Right atrium auricular region (tissue), 2 donors: ENCODE measurements at regions not wholly inside any gene's neighbourhood (a gene's known extent, or its start where the extent isn't known, plus 50 kb on each side); places are given as distances from the start of the nearest gene placed in this dataset.

Experiments
- DNase-seq: peaks from one replicate; pipeline ENCODE4 v3.0.0-alpha.2; 2019; ENCODE audit warnings: low spot score
- H3K27ac ChIP-seq, 2 donors: fragments of 200-600 bp; sonication (generic); 1 replicate in 1 of 2; 2 replicates in 1 of 2; pipeline ENCODE4 v1.5.1; 2016 to 2019
- H3K27me3 ChIP-seq, 2 donors: fragments of 200-600 bp; sonication (generic); one replicate each; pipeline versions ENCODE4 v1.5.1 to v1.6.0; 2017 to 2019
- H3K36me3 ChIP-seq: fragments of 200-600 bp; sonication (generic); one replicate; pipeline ENCODE4 v1.5.1; 2016
- H3K4me1 ChIP-seq, 2 donors: fragments of 200-600 bp; sonication (generic); one replicate each; pipeline versions ENCODE4 v1.5.1 to v1.6.0; 2017 to 2019
- H3K4me3 ChIP-seq, 2 donors: fragments of 200-600 bp; sonication (generic); 1 replicate in 1 of 2; 2 replicates in 1 of 2; pipeline ENCODE4 v1.5.1; 2017 to 2019; ENCODE audit warnings: mild to moderate bottlenecking in 1 of 2, moderate library complexity in 1 of 2
- H3K9me3 ChIP-seq, 2 donors: fragments of 200-600 bp; sonication (generic); one replicate each; pipeline ENCODE4 v1.5.1; 2019
- TF ChIP-seq, protein P1 (sequence below), 2 donors: fragments of 200-600 bp; sonication (generic); IDR thresholded peaks; one replicate each; pipeline ENCODE4 v1.5.1; 2019; ENCODE audit warnings: antibody characterized with exemption in 2 of 2

GRCh38 chr14:53824061-53824460 is 132.6 kb downstream of the BMP4 start:
- no peak for DNase-seq
- TF ChIP-seq, protein P1, sequence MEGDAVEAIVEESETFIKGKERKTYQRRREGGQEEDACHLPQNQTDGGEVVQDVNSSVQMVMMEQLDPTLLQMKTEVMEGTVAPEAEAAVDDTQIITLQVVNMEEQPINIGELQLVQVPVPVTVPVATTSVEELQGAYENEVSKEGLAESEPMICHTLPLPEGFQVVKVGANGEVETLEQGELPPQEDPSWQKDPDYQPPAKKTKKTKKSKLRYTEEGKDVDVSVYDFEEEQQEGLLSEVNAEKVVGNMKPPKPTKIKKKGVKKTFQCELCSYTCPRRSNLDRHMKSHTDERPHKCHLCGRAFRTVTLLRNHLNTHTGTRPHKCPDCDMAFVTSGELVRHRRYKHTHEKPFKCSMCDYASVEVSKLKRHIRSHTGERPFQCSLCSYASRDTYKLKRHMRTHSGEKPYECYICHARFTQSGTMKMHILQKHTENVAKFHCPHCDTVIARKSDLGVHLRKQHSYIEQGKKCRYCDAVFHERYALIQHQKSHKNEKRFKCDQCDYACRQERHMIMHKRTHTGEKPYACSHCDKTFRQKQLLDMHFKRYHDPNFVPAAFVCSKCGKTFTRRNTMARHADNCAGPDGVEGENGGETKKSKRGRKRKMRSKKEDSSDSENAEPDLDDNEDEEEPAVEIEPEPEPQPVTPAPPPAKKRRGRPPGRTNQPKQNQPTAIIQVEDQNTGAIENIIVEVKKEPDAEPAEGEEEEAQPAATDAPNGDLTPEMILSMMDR (IDR thresholded peaks at IDR 0.05), result no peak
- Histone ChIP-seq H3K9me3 (no peaks in the 10 kb centered on the region), H3K27ac (no peak overlapping the region), H3K4me1 (no peaks in the 10 kb centered on the region), H3K4me3 (no peak overlapping the region), H3K36me3 (no peaks in the 10 kb centered on the region), H3K27me3 (no peaks in the 10 kb centered on the region)

- H3K27me3 ChIP-seq, result no peaks in the 10 kb centered on the region
- H3K4me1 ChIP-seq, result no peaks in the 10 kb centered on the region
- H3K36me3 ChIP-seq, result no peaks in the 10 kb centered on the region
- no peak overlapping the region for H3K27ac ChIP-seq
- no peak for DNase-seq
- TF ChIP-seq, protein P1 (IDR thresholded peaks at IDR 0.05), result no peak
- H3K4me3 ChIP-seq, result no peak overlapping the region
- H3K9me3 ChIP-seq, result no peaks in the 10 kb centered on the region
These were observed 142.2 kb downstream of the BMP4 start for GRCh38 chr14:53814392-53814791.

GRCh38 chr14:53810221-53810620 is 146.4 kb downstream of the BMP4 start:
- Histone ChIP-seq H3K4me3 (no peak overlapping the region), H3K27ac (no peak overlapping the region), H3K36me3 (no peaks in the 10 kb centered on the region), H3K9me3 (no peaks in the 10 kb centered on the region), H3K27me3 (no peaks in the 10 kb centered on the region), H3K4me1 (no peaks in the 10 kb centered on the region)
- DNase-seq, result no peak
- TF ChIP-seq, protein P1 (IDR thresholded peaks at IDR 0.05), result no peak

- Histone ChIP-seq H3K4me1 (no peaks in the 10 kb centered on the region), H3K27ac (no peak overlapping the region)
These were observed 148.6 kb downstream of the BMP4 start for GRCh38 chr14:53808042-53808441.

GRCh38 chr14:53807542-53807941 is 149.1 kb downstream of the BMP4 start:
- Histone ChIP-seq H3K4me1 (no peaks in the 10 kb centered on the region), H3K36me3 (no peaks in the 10 kb centered on the region), H3K27ac (no peak overlapping the region), H3K27me3 (no peaks in the 10 kb centered on the region), H3K9me3 (no peaks in the 10 kb centered on the region), H3K4me3 (no peak overlapping the region)
- peak; percentile 64 for DNase-seq
- TF ChIP-seq, protein P1 (IDR thresholded peaks at IDR 0.05), result no peak

More at GRCh38 chr14:53808042-53808441, 148.6 kb downstream of the BMP4 start:
- no peaks in the 10 kb centered on the region for H3K27me3 ChIP-seq
- no peaks in the 10 kb centered on the region for H3K9me3 ChIP-seq
- H3K36me3 ChIP-seq, result no peaks in the 10 kb centered on the region
- no peak for DNase-seq
- TF ChIP-seq, protein P1 (IDR thresholded peaks at IDR 0.05), result no peak
- no peak overlapping the region for H3K4me3 ChIP-seq

DNA sequence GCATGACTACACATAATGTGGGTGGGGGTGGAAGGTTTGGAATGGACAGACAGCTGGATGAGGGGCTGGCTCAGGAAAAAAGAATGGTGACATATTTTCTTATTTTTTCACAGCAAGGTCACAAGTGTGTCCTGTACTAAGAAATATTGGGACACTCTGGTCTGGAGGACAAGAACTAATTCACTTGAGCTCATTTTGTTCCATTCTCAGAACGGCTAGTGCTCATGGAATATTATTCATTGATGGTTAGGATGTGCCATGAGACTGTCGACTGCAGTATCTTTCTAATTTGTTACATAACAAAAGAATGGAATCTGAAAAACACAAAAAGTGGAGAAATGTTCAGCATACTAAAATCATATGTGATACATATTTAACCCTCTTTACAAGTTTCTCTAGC is 149.5 kb downstream of the BMP4 start:
- Histone ChIP-seq H3K9me3 (no peaks in the 10 kb centered on the region), H3K4me3 (no peak overlapping the region), H3K27me3 (no peaks in the 10 kb centered on the region), H3K36me3 (no peaks in the 10 kb centered on the region), H3K4me1 (no peaks in the 10 kb centered on the region), H3K27ac (no peak overlapping the region)
- TF ChIP-seq, protein P1 (IDR thresholded peaks at IDR 0.05), result no peak
- no peak for DNase-seq
